Daoy (cell line): ENCODE measurements at regions not wholly inside any gene's neighbourhood (a gene's known extent, or its start where the extent isn't known, plus 50 kb on each side); places are given as distances from the start of the nearest gene placed in this dataset.
"Not testable (repeated sequence)": the region's sequence is repeated elsewhere in the genome, so short reads cannot be mapped to it uniquely, and the experiment has no call there.

ENCODE experiments used
- DNase-seq: peaks from one replicate; pipeline ENCODE4 v3.0.0-alpha.2; 2015; ENCODE audit warnings: low read depth

- not testable (repeated sequence) for DNase-seq
These were observed 680.4 kb upstream of the HS3ST1 start for GRCh38 chr4:12109056-12109455.

GRCh38 chr4:12105519-12105918 lies 676.8 kb upstream of the HS3ST1 start:
- DNase-seq = no peak

GRCh38 chr4:12089920-12090319 lies 661.2 kb upstream of the HS3ST1 start:
- DNase-seq = not testable (repeated sequence)

- no peak for DNase-seq
These were observed 656.0 kb upstream of the HS3ST1 start for GRCh38 chr4:12084690-12085089.

- no peak for DNase-seq
These were observed 642.6 kb upstream of the HS3ST1 start for GRCh38 chr4:12071316-12071715.

- no peak for DNase-seq
These were observed 625.3 kb upstream of the HS3ST1 start for GRCh38 chr4:12053966-12054365.

GRCh38 chr4:12053556-12053955 lies 624.9 kb upstream of the HS3ST1 start:
- no peak for DNase-seq

GRCh38 chr4:12050357-12050756 lies 621.7 kb upstream of the HS3ST1 start:
- DNase-seq = no peak

- no peak for DNase-seq
These were observed 614.1 kb upstream of the HS3ST1 start for GRCh38 chr4:12042818-12043217.

- no peak for DNase-seq
These were observed 613.1 kb upstream of the HS3ST1 start for GRCh38 chr4:12041828-12042227.

- no peak for DNase-seq
These were observed 607.8 kb upstream of the HS3ST1 start for GRCh38 chr4:12036450-12036849.

GRCh38 chr4:12028258-12028657 lies 599.6 kb upstream of the HS3ST1 start:
- DNase-seq = no peak

- DNase-seq = no peak
These were observed 593.7 kb upstream of the HS3ST1 start for GRCh38 chr4:12022409-12022808.

GRCh38 chr4:12016729-12017128 lies 588.0 kb upstream of the HS3ST1 start:
- no peak for DNase-seq

GRCh38 chr4:12005471-12005870 lies 576.8 kb upstream of the HS3ST1 start:
- DNase-seq = no peak

- DNase-seq = not testable (repeated sequence)
These were observed 567.9 kb upstream of the HS3ST1 start for GRCh38 chr4:11996581-11996980.

- DNase-seq = no peak
These were observed 548.1 kb upstream of the HS3ST1 start for GRCh38 chr4:11976726-11977263.

GRCh38 chr4:11973270-11973669 lies 544.6 kb upstream of the HS3ST1 start:
- DNase-seq = no peak

GRCh38 chr4:11970754-11971153 lies 542.1 kb upstream of the HS3ST1 start:
- DNase-seq = no peak

GRCh38 chr4:11966782-11967181 lies 538.1 kb upstream of the HS3ST1 start:
- no peak for DNase-seq

- no peak for DNase-seq
These were observed 525.4 kb upstream of the HS3ST1 start for GRCh38 chr4:11954093-11954492.

- no peak for DNase-seq
These were observed 520.7 kb upstream of the HS3ST1 start for GRCh38 chr4:11949355-11949754.

GRCh38 chr4:11947629-11948028 lies 518.9 kb upstream of the HS3ST1 start:
- not testable (repeated sequence) for DNase-seq

- DNase-seq = no peak
These were observed 509.2 kb upstream of the HS3ST1 start for GRCh38 chr4:11937941-11938340.
